Suprapubic skin (tissue), 4 donors: ENCODE measurements at regions not wholly inside any gene's neighbourhood (a gene's known extent, or its start where the extent isn't known, plus 50 kb on each side); places are given as distances from the start of the nearest gene placed in this dataset.

Source experiments
- DNase-seq, 2 donors: peaks; one replicate each; pipeline ENCODE4 v3.0.0-alpha.2; 2019; ENCODE audit warnings: low spot score in 2 of 2
- H3K27ac ChIP-seq: fragments of 200-600 bp; sonication (generic); one replicate; pipeline ENCODE4 v1.5.1; 2019
- H3K27me3 ChIP-seq: fragments of 200-600 bp; sonication (generic); one replicate; pipeline ENCODE4 v1.5.1; 2019
- H3K36me3 ChIP-seq: fragments of 200-600 bp; sonication (generic); one replicate; pipeline ENCODE4 v1.5.1; 2019
- H3K4me1 ChIP-seq: fragments of 200-600 bp; sonication (generic); one replicate; pipeline ENCODE4 v1.5.1; 2019
- H3K4me3 ChIP-seq: fragments of 200-600 bp; sonication (generic); one replicate; pipeline ENCODE4 v1.5.1; 2019; ENCODE audit warnings: mild to moderate bottlenecking
- H3K9me3 ChIP-seq: fragments of 200-600 bp; sonication (generic); one replicate; pipeline ENCODE4 v1.5.1; 2019
- CTCF ChIP-seq, 2 donors: fragments of 200-600 bp in 1 of 2; fragments of 450-650 bp in 1 of 2; sonication (generic) in 1 of 2; IDR thresholded peaks; one replicate each; pipeline ENCODE4 v1.5.1; 2016 to 2019; ENCODE audit warnings: antibody characterized with exemption in 2 of 2, mild to moderate bottlenecking in 1 of 2, moderate library complexity in 1 of 2
- EP300 ChIP-seq: sonication (generic); formaldehyde crosslinking; IDR thresholded peaks from one replicate; pipeline ENCODE4 v1.6.1; 2017; ENCODE audit warnings: antibody characterized with exemption
- POLR2A ChIP-seq, 2 donors: fragments of 450-650 bp; IDR thresholded peaks; one replicate each; pipeline ENCODE4 v1.6.1; 2017; ENCODE audit warnings: antibody characterized with exemption in 2 of 2, mild to moderate bottlenecking in 2 of 2, moderate library complexity in 2 of 2
- POLR2AphosphoS5 ChIP-seq, 3 donors: sonication (generic); formaldehyde crosslinking; IDR thresholded peaks; one replicate each; pipeline ENCODE4 v1.6.1; 2017; ENCODE audit warnings: antibody characterized with exemption in 3 of 3
- WGBS: methylation state at CpG from one replicate; pipeline ENCODE4 v1.1.5; 2018; 5-methylcytosine and 5-hydroxymethylcytosine counted together

GRCh38 chr3:7920211-7920610 lies 581.4 kb upstream of the LMCD1 start:
- no peak for DNase-seq
- no peaks in the 10 kb centered on the region for H3K36me3 ChIP-seq
- H3K27ac ChIP-seq, result no peak overlapping the region
- 59% methylated on average over 6 of the region's 6 CpGs for WGBS
- TF ChIP-seq EP300 (no peak), POLR2A (IDR thresholded peaks at IDR 0.05) (no peak), CTCF (IDR thresholded peaks at IDR 0.05) (no peak), POLR2AphosphoS5 (IDR thresholded peaks at IDR 0.05) (no peak)
- no peaks in the 10 kb centered on the region for H3K9me3 ChIP-seq
- H3K4me3 ChIP-seq, result no peak overlapping the region
- H3K4me1 ChIP-seq, result no peaks in the 10 kb centered on the region
- no peaks in the 10 kb centered on the region for H3K27me3 ChIP-seq

GRCh38 chr3:7924228-7924627 lies 577.4 kb upstream of the LMCD1 start:
- Histone ChIP-seq H3K9me3 (no peaks in the 10 kb centered on the region), H3K4me1 (no peaks in the 10 kb centered on the region), H3K4me3 (no peak overlapping the region), H3K36me3 (no peaks in the 10 kb centered on the region), H3K27me3 (no peaks in the 10 kb centered on the region), H3K27ac (no peak overlapping the region)
- TF ChIP-seq EP300, result no peak
- TF ChIP-seq POLR2AphosphoS5 (IDR thresholded peaks at IDR 0.05), result no peak
- TF ChIP-seq POLR2A (IDR thresholded peaks at IDR 0.05), result no peak
- DNase-seq, result no peak
- WGBS, result 46% methylated on average over 2 of the region's 2 CpGs

- Histone ChIP-seq H3K4me1 (no peaks in the 10 kb centered on the region), H3K27me3 (no peaks in the 10 kb centered on the region), H3K9me3 (no peaks in the 10 kb centered on the region), H3K36me3 (no peaks in the 10 kb centered on the region), H3K4me3 (no peak overlapping the region), H3K27ac (no peak overlapping the region)
- WGBS, result 73% methylated on average over 1 of the region's 1 CpG
- no peak for TF ChIP-seq POLR2AphosphoS5 (IDR thresholded peaks at IDR 0.05)
- TF ChIP-seq CTCF (IDR thresholded peaks at IDR 0.05), result no peak
- TF ChIP-seq POLR2A (IDR thresholded peaks at IDR 0.05), result no peak
- TF ChIP-seq EP300, result no peak
- DNase-seq, result no peak
These were observed 574.6 kb upstream of the LMCD1 start for GRCh38 chr3:7927015-7927414.

- Histone ChIP-seq H3K27me3 (no peaks in the 10 kb centered on the region), H3K36me3 (no peaks in the 10 kb centered on the region), H3K4me1 (no peaks in the 10 kb centered on the region), H3K4me3 (no peak overlapping the region), H3K9me3 (no peaks in the 10 kb centered on the region), H3K27ac (no peak overlapping the region)
- no peak for TF ChIP-seq CTCF (IDR thresholded peaks at IDR 0.05)
- TF ChIP-seq EP300, result no peak
- no peak for TF ChIP-seq POLR2AphosphoS5 (IDR thresholded peaks at IDR 0.05)
- no peak for TF ChIP-seq POLR2A (IDR thresholded peaks at IDR 0.05)
- DNase-seq, result no peak
These were observed 573.8 kb upstream of the LMCD1 start for GRCh38 chr3:7927864-7928263.

DNA sequence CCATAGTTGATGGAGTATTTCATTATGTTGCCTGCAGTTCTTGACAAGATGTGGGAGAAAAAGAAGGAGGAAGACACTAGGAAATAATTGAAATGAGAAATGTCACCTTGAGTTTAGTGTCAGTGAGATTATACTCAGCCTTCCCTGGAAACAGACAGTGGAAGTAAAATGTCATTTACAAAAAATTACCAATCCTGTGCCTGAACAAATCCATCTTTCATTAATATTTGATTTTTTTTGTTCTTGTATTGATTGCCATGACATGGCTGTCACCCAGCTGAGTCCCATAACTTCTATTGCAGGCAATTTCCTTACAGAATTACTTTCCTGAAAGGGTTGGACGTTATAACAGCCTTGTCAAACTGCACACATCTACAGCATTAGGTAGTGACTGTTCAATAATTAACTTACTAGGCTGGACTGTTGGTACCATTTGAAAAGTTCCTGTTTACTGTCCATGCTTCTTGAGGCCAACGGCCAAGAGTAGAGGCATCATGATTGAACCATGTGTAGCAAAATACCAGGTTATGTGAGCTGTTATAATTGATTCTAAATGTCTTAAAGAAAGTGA lies 572.2 kb upstream of the LMCD1 start:
- WGBS, result 69% methylated on average over 2 of the region's 2 CpGs
- TF ChIP-seq POLR2A (IDR thresholded peaks at IDR 0.05) (no peak), CTCF (IDR thresholded peaks at IDR 0.05) (no peak), POLR2AphosphoS5 (IDR thresholded peaks at IDR 0.05) (no peak), EP300 (no peak)
- no peaks in the 10 kb centered on the region for H3K9me3 ChIP-seq
- DNase-seq, result no peak
- no peak overlapping the region for H3K4me3 ChIP-seq
- no peaks in the 10 kb centered on the region for H3K27me3 ChIP-seq
- H3K4me1 ChIP-seq, result no peaks in the 10 kb centered on the region
- no peaks in the 10 kb centered on the region for H3K36me3 ChIP-seq
- no peak overlapping the region for H3K27ac ChIP-seq

GRCh38 chr3:7934362-7934761 lies 567.3 kb upstream of the LMCD1 start:
- H3K27me3 ChIP-seq, result no peaks in the 10 kb centered on the region
- H3K4me3 ChIP-seq, result no peak overlapping the region
- 86% methylated on average over 1 of the region's 2 CpGs for WGBS
- H3K36me3 ChIP-seq, result no peaks in the 10 kb centered on the region
- no peak overlapping the region for H3K27ac ChIP-seq
- no peaks in the 10 kb centered on the region for H3K4me1 ChIP-seq
- DNase-seq, result no peak
- no peaks in the 10 kb centered on the region for H3K9me3 ChIP-seq
- TF ChIP-seq POLR2AphosphoS5 (IDR thresholded peaks at IDR 0.05) (no peak), POLR2A (IDR thresholded peaks at IDR 0.05) (no peak), CTCF (IDR thresholded peaks at IDR 0.05) (no peak), EP300 (no peak)
